Liver (tissue), 8 donors: ENCODE measurements at regions not wholly inside any gene's neighbourhood (a gene's known extent, or its start where the extent isn't known, plus 50 kb on each side); places are given as distances from the start of the nearest gene placed in this dataset.

ENCODE experiments used
- DNase-seq: peaks from one replicate; pipeline ENCODE4 v3.0.0-alpha.2; 2017; ENCODE audit warnings: low spot score
- H3K27ac ChIP-seq, 2 donors: one replicate each; pipeline ENCODE4 v1.7.0; 2013; ENCODE audit warnings: inconsistent platforms in 2 of 2, low read length in 2 of 2, control low read depth in 1 of 2, low read depth in 1 of 2, mild to moderate bottlenecking in 1 of 2
- H3K27me3 ChIP-seq, 4 donors: one replicate each; pipeline versions ENCODE4 v1.6.1 to v1.7.0; 2013; ENCODE audit warnings: low read length in 3 of 4, inconsistent platforms in 1 of 4, mild to moderate bottlenecking in 1 of 4, moderate library complexity in 1 of 4; ENCODE audit not compliant: control insufficient read depth in 4 of 4, insufficient read depth in 4 of 4
- H3K36me3 ChIP-seq, 4 donors: one replicate each; pipeline versions ENCODE4 v1.6.1 to v1.7.0; 2013; ENCODE audit warnings: low read length in 3 of 4, mild to moderate bottlenecking in 3 of 4, low read depth in 1 of 4, moderate library complexity in 1 of 4; ENCODE audit not compliant: control insufficient read depth in 4 of 4, insufficient read depth in 3 of 4
- H3K4me1 ChIP-seq, 4 donors: one replicate each; pipeline versions ENCODE4 v1.6.1 to v1.7.0; 2013; ENCODE audit warnings: low read length in 3 of 4, mild to moderate bottlenecking in 3 of 4, moderate library complexity in 1 of 4; ENCODE audit not compliant: control insufficient read depth in 4 of 4, insufficient read depth in 4 of 4
- H3K4me3 ChIP-seq, 3 donors: one replicate each; pipeline versions ENCODE4 v1.6.1 to v1.7.0; 2013; ENCODE audit warnings: low read length in 3 of 3, control low read depth in 1 of 3, low read depth in 1 of 3, mild to moderate bottlenecking in 1 of 3
- H3K9ac ChIP-seq, 2 donors: one replicate each; pipeline ENCODE4 v1.7.0; 2013; ENCODE audit warnings: low read length in 2 of 2, mild to moderate bottlenecking in 2 of 2, moderate library complexity in 2 of 2, control low read depth in 1 of 2, low read depth in 1 of 2
- H3K9me3 ChIP-seq, 4 donors: one replicate each; pipeline versions ENCODE4 v1.6.1 to v1.7.0; 2013; ENCODE audit warnings: low read length in 3 of 4; ENCODE audit not compliant: control insufficient read depth in 4 of 4
- ATF3 ChIP-seq: IDR thresholded peaks from 2 replicates; pipeline ENCODE4 v1.6.1; 2016; ENCODE audit warnings: antibody characterized with exemption
- CTCF ChIP-seq: fragments of 150-350 bp; IDR thresholded peaks from 2 replicates; pipeline ENCODE4 v1.5.1; 2017; ENCODE audit warnings: improper control_type of control experiment, low read depth, low read length; ENCODE audit not compliant: missing input control
- EGR1 ChIP-seq, 2 donors: IDR thresholded peaks; 2 replicates each; pipeline ENCODE4 v1.6.1; 2016 to 2018; ENCODE audit warnings: antibody characterized with exemption in 2 of 2, low read depth in 2 of 2
- FOXA1 ChIP-seq: IDR thresholded peaks from 2 replicates; pipeline ENCODE4 v1.6.1; 2016; ENCODE audit warnings: antibody characterized with exemption
- GABPA ChIP-seq, 2 donors: IDR thresholded peaks in 1 of 2; conservative IDR thresholded peaks in 1 of 2; 2 replicates each; pipeline ENCODE4 v1.6.1; 2016; ENCODE audit warnings: antibody characterized with exemption in 2 of 2, mild to moderate bottlenecking in 1 of 2, moderate library complexity in 1 of 2
- HNF4A ChIP-seq, 2 donors: conservative IDR thresholded peaks; 2 replicates each; pipeline ENCODE4 v1.6.1; 2016; ENCODE audit warnings: antibody characterized with exemption in 2 of 2, mild to moderate bottlenecking in 2 of 2
- HNF4G ChIP-seq: IDR thresholded peaks from 2 replicates; pipeline ENCODE4 v1.6.1; 2016; ENCODE audit warnings: antibody characterized with exemption
- JUND ChIP-seq, 2 donors: IDR thresholded peaks; 2 replicates each; pipeline ENCODE4 v1.6.1; 2016; ENCODE audit warnings: antibody characterized with exemption in 2 of 2
- MAX ChIP-seq: IDR thresholded peaks from 2 replicates; pipeline ENCODE4 v1.6.1; 2016; ENCODE audit warnings: antibody characterized with exemption
- NR2F2 ChIP-seq: IDR thresholded peaks from 2 replicates; pipeline ENCODE4 v1.6.1; 2016; ENCODE audit warnings: antibody characterized with exemption
- RAD21 ChIP-seq, 2 donors: IDR thresholded peaks; 2 replicates each; pipeline ENCODE4 v1.6.1; 2016; ENCODE audit warnings: antibody characterized with exemption in 2 of 2, mild to moderate bottlenecking in 2 of 2
- REST ChIP-seq: IDR thresholded peaks from 2 replicates; pipeline ENCODE4 v1.6.1; 2016; ENCODE audit warnings: antibody characterized with exemption, mild to moderate bottlenecking
- RXRA ChIP-seq, 2 donors: IDR thresholded peaks; 2 replicates each; pipeline ENCODE4 v1.6.1; 2017 to 2018; ENCODE audit warnings: antibody characterized with exemption in 2 of 2, mild to moderate bottlenecking in 1 of 2
- SP1 ChIP-seq: IDR thresholded peaks from 2 replicates; pipeline ENCODE4 v1.6.1; 2018; ENCODE audit warnings: antibody characterized with exemption, mild to moderate bottlenecking
- YY1 ChIP-seq: IDR thresholded peaks from 2 replicates; pipeline ENCODE4 v1.6.1; 2016; ENCODE audit warnings: antibody characterized with exemption, mild to moderate bottlenecking
- WGBS: extraction: QIAGEN DNeasy Blood & Tissue Kit; methylation state at CpG from one replicate; pipeline ENCODE4 v1.1.7; 2013; 5-methylcytosine and 5-hydroxymethylcytosine counted together
- donor health status: healthy.
- donor health status: healthy.
- donor health status: healthy.
- donor health status: healthy.
- donor health status: healthy.

GRCh38 chr18:14941256-14941655, 193.3 kb downstream of the ANKRD30B start (continued):
- TF ChIP-seq ATF3 (no peak), FOXA1 (no peak)

- TF ChIP-seq RAD21 (IDR thresholded peaks at IDR 0.05) (no peak), RXRA (IDR thresholded peaks at IDR 0.05) (no peak), SP1 (no peak), GABPA (IDR thresholded peaks at IDR 0.05 in 1 of 2, conservative IDR thresholded peaks at IDR 0.05 in 1 of 2) (no peak), NR2F2 (no peak), JUND (IDR thresholded peaks at IDR 0.05) (no peak), REST (no peak), EGR1 (IDR thresholded peaks at IDR 0.05; ENCODE audit: low read depth in 2 of 2) (no peak)
- no peak overlapping the region for H3K27ac ChIP-seq
- H3K27me3 ChIP-seq, result no peaks in the 10 kb centered on the region
These were observed 193.8 kb downstream of the ANKRD30B start for GRCh38 chr18:14941792-14942191.

GRCh38 chr18:14942275-14942674, 194.3 kb downstream of the ANKRD30B start:
- DNase-seq, result no peak
- H3K36me3 ChIP-seq, result no peaks in the 10 kb centered on the region
- TF ChIP-seq REST, result no peak
- TF ChIP-seq CTCF, result no peak
- no peak for TF ChIP-seq GABPA (IDR thresholded peaks at IDR 0.05 in 1 of 2, conservative IDR thresholded peaks at IDR 0.05 in 1 of 2)
- TF ChIP-seq HNF4A (conservative IDR thresholded peaks at IDR 0.05), result no peak
- TF ChIP-seq YY1, result no peak
- no peak for TF ChIP-seq EGR1 (IDR thresholded peaks at IDR 0.05; ENCODE audit: low read depth in 2 of 2)
- TF ChIP-seq RXRA (IDR thresholded peaks at IDR 0.05), result no peak
- no peak for TF ChIP-seq HNF4G
- TF ChIP-seq FOXA1, result no peak
- TF ChIP-seq MAX, result no peak
- no peaks in the 10 kb centered on the region for H3K9me3 ChIP-seq
- H3K4me1 ChIP-seq, result no peaks in the 10 kb centered on the region
- 90% methylated on average over 7 of the region's 7 CpGs for WGBS
- H3K27me3 ChIP-seq, result no peaks in the 10 kb centered on the region
- H3K4me3 ChIP-seq, result no peak overlapping the region
- H3K9ac ChIP-seq, result no peak overlapping the region
- H3K27ac ChIP-seq, result no peak overlapping the region

More at GRCh38 chr18:14941792-14942191, 193.8 kb downstream of the ANKRD30B start:
- H3K9me3 ChIP-seq, result no peaks in the 10 kb centered on the region
- DNase-seq, result no peak
- WGBS, result 36% methylated on average over 3 of the region's 3 CpGs
- no peaks in the 10 kb centered on the region for H3K36me3 ChIP-seq
- no peaks in the 10 kb centered on the region for H3K4me1 ChIP-seq
- H3K4me3 ChIP-seq, result no peak overlapping the region
- H3K9ac ChIP-seq, result no peak overlapping the region
